BLaER1 treated with 17β-estradiol and CSF1 and Interleukin-3, amounts not matched to agents 10 nM and 100 nM (cell line): ENCODE measurements at regions not wholly inside any gene's neighbourhood (a gene's known extent, or its start where the extent isn't known, plus 50 kb on each side); places are given as distances from the start of the nearest gene placed in this dataset.

Source experiments
- H3K27ac ChIP-seq, 11 experiments: shearing (Covaris generic); formaldehyde crosslinking; 2 replicates each; pipeline ENCODE4 v1.8.1; 2022
- H3K27me3 ChIP-seq, 11 experiments: shearing (Covaris generic); formaldehyde crosslinking; 2 replicates each; pipeline ENCODE4 v1.8.1; 2022
- H3K36me3 ChIP-seq, 11 experiments: shearing (Covaris generic); formaldehyde crosslinking; 2 replicates each; pipeline ENCODE4 v1.8.1; 2022
- H3K4me1 ChIP-seq, 10 experiments: shearing (Covaris generic); formaldehyde crosslinking; 2 replicates each; pipeline ENCODE4 v1.8.1; 2022
- H3K4me2 ChIP-seq, 11 experiments: shearing (Covaris generic); formaldehyde crosslinking; 2 replicates each; pipeline ENCODE4 v1.8.1; 2022
- H3K4me3 ChIP-seq, 10 experiments: shearing (Covaris generic); formaldehyde crosslinking; 2 replicates each; pipeline ENCODE4 v1.8.1; 2022
- H3K9ac ChIP-seq, 11 experiments: shearing (Covaris generic); formaldehyde crosslinking; 2 replicates each; pipeline ENCODE4 v1.8.1; 2022
- H3K9me3 ChIP-seq, 11 experiments: shearing (Covaris generic); formaldehyde crosslinking; replicated peaks in 1 of 11; 2 replicates each; pipeline ENCODE4 v1.8.1; 2022
- H4K20me1 ChIP-seq, 11 experiments: shearing (Covaris generic); formaldehyde crosslinking; 2 replicates each; pipeline ENCODE4 v1.8.1; 2022
- Cebpa-rat ChIP-seq, 11 experiments: shearing (Covaris generic); IDR thresholded peaks; 2 replicates each; pipeline ENCODE4 v1.8.1; 2022

DNA sequence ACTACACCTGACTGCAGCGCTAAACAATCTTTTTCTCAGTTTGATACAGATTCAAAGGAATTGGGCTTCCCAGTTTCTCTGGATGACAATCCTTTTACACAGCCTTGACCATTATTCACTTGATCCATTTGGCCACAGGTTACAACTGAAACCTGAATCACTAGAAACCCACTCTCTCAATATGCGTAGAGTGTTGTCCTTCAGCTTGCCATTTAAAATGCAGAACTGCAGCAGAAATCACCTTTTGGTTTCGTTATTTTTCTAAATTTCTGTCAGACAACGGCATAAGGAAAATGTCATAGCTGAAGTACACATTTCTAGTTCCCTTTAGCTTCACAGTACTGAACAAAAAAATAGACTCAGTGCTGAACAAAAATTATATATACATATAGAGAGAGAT is 255.8 kb upstream of the TENM3 start:
- no peak overlapping the region for H3K4me2 ChIP-seq

DNA sequence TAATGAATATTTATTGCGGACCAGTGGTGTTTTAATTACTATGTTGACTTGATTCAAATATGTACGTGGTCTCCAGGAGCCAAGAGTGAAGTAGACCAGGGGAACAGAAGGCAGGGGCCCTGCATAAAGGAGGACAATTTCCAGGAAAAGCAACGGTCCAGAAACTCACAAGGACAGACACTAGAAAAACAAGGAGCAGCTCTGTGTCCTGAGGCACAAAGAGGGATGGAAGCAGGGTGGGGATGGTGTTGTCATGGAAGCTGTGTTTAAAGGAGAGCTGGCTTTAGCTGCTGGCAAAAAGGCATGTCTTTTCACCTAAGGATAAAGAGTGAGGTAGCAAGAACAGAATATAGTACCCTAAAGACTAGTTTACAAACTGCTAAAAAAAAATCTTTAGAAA is 254.1 kb upstream of the TENM3 start:
- Histone ChIP-seq H3K4me2 (no peak overlapping the region), H3K9me3 (no peaks in the 10 kb centered on the region), H3K4me1 (no peaks in the 10 kb centered on the region), H3K36me3 (no peaks in the 10 kb centered on the region), H4K20me1 (no peaks in the 10 kb centered on the region), H3K27me3 (no peaks in the 10 kb centered on the region), H3K4me3 (no peak overlapping the region), H3K9ac (no peak overlapping the region), H3K27ac (no peak overlapping the region)
- TF ChIP-seq Cebpa-rat (IDR thresholded peaks at IDR 0.05), result no peak

More for the DNA sequence above, 255.8 kb upstream of the TENM3 start:
- no peak overlapping the region for H3K27ac ChIP-seq
- H3K36me3 ChIP-seq, result no peaks in the 10 kb centered on the region
- no peaks in the 10 kb centered on the region for H4K20me1 ChIP-seq
- H3K4me1 ChIP-seq, result no peaks in the 10 kb centered on the region
- TF ChIP-seq Cebpa-rat (IDR thresholded peaks at IDR 0.05), result no peak
- H3K27me3 ChIP-seq, result no peaks in the 10 kb centered on the region
- H3K9me3 ChIP-seq, result no peaks in the 10 kb centered on the region
- H3K4me3 ChIP-seq, result no peak overlapping the region
- no peak overlapping the region for H3K9ac ChIP-seq

DNA sequence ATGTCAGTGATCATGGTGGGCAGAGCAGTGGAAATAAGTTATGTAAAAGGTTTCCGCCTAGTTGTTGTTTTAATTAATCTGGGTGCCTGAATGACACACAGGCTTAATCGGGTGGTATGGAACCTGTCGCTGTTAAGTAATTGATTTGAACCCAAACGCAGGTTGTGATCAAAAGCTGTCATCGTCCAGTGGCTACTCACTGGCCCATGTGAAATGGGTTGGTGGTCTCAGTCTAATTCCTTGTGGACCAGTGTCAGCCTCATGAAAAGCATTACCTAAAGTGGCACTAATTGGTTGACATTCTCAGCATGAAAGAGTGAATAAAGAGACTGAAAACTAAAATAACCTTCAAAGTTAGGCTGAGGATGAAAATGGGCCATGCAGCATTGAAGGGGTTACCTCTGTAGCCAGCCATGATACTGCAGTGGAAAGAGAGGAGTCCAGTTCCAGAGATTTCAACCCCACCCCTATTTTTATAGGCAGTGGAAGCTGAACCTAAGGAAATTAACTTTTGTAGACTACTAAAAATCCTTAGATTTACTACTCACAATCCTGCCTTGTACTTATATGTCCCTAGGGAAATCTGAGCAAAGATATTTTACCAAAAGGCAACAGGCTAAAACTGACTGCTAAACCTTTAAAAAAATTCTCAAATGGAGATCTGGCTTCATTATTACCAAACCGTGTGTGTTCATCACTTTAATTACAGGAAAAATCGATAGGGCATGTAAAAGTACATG is 251.7 kb upstream of the TENM3 start:
- no peaks in the 10 kb centered on the region for H3K36me3 ChIP-seq
- TF ChIP-seq Cebpa-rat (IDR thresholded peaks at IDR 0.05), result no peak
- H3K4me3 ChIP-seq, result no peak overlapping the region
- no peaks in the 10 kb centered on the region for H4K20me1 ChIP-seq
- H3K4me2 ChIP-seq, result no peak overlapping the region
- H3K9ac ChIP-seq, result no peak overlapping the region
- H3K27ac ChIP-seq, result no peak overlapping the region
- H3K9me3 ChIP-seq, result no peaks in the 10 kb centered on the region
- no peaks in the 10 kb centered on the region for H3K27me3 ChIP-seq
- H3K4me1 ChIP-seq, result no peaks in the 10 kb centered on the region

DNA sequence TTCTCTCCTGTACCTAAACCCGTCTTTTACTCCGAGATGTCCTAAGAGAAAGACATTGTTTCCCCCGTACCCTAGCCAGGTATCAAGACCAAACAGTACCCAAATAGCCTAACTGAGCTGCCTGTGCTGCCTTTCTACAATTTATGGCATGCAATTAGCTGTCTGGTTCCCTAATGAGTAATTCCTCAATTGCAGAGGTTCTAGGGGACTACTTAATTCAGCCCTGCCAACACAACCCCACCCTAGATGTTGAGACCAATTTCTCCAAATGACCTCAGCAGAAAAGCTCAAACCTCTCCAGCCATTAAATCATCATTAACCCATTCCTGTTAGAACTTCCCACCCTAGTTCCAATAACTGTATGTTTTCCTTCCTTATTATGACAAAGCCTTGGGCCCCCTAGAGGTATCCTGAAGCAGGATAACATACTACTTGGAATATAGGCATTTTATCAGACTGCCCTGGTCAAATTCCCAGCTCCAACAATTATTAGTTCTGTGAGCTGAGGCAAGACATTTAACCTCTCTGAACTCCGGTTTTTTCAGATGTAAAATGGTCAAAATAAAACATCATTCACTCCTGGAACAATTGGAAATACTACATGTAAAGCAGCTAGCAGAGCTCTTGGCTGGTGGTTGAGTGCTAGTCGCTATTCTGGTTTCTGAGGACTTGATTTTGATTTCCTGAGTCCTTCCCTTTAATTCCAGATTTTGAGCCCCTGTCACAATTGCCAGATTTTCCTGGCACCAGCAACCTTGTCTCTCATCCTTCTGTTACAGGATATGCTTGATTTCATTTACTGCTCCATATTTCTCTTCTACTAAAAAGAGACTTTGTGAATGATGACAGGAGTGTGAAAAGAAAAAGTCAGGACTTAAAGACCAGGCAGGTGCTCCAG is 244.6 kb upstream of the TENM3 start:
- TF ChIP-seq Cebpa-rat (IDR thresholded peaks at IDR 0.05), result no peak
- Histone ChIP-seq H3K27me3 (no peaks in the 10 kb centered on the region), H3K4me1 (no peaks in the 10 kb centered on the region), H3K36me3 (no peaks in the 10 kb centered on the region), H3K27ac (no peak overlapping the region), H4K20me1 (no peaks in the 10 kb centered on the region), H3K9me3 (no peaks in the 10 kb centered on the region), H3K4me2 (no peak overlapping the region), H3K4me3 (no peak overlapping the region), H3K9ac (no peak overlapping the region)

DNA sequence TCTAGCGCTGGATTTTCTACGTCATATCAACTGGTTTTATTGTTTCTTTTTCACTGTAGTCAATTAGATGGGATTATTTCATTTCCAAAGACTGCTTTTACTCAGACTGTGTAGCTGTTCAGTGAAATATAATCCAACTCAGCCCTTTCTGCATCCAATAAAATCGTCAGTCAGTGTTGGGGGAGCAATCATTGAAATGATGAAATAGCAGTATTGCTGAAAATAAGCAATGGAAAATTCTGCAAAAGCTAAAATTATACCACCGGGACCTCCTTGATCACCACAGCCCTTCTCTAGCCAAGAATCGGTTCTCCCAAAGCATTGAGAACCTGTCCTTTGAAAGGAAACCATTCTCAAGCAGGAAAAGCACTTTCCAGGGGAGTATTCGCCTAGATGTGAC is 243.1 kb upstream of the TENM3 start:
- Histone ChIP-seq H3K4me2 (no peak overlapping the region), H3K27me3 (no peaks in the 10 kb centered on the region), H3K9me3 (no peaks in the 10 kb centered on the region), H3K27ac (no peak overlapping the region), H3K4me3 (no peak overlapping the region), H3K9ac (no peak overlapping the region), H4K20me1 (no peaks in the 10 kb centered on the region), H3K4me1 (no peaks in the 10 kb centered on the region), H3K36me3 (no peaks in the 10 kb centered on the region)
- TF ChIP-seq Cebpa-rat (IDR thresholded peaks at IDR 0.05), result no peak

DNA sequence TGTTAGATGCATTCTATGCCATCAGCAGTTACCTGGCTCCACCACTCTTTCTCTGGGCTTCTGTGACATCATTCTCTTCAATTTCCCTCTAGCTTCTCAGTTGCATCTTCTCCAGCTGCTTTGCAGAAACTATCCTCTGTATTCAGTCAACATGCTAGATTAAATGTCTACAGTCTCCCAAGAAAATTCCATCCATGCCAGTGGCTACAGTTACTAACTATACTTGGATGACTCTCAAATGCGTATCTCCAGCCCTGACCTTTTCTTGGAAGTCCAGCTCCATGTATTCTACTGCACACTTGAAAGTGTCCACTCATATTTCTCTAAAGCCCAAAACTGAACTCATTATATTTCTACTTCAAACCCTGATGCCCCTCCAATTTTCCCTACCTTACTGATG is 232.3 kb upstream of the TENM3 start:
- H3K27me3 ChIP-seq, result no peaks in the 10 kb centered on the region
- no peak for TF ChIP-seq Cebpa-rat (IDR thresholded peaks at IDR 0.05)
- no peaks in the 10 kb centered on the region for H3K4me1 ChIP-seq
- no peak overlapping the region for H3K9ac ChIP-seq
- peaks cover 0 to 6% (median 0%) of the 10 kb centered on the region in 11 experiments; a peak in 2 of 22 replicates for H3K9me3 ChIP-seq
- no peak overlapping the region for H3K27ac ChIP-seq
- no peak overlapping the region for H3K4me2 ChIP-seq
- no peaks in the 10 kb centered on the region for H4K20me1 ChIP-seq
- no peaks in the 10 kb centered on the region for H3K36me3 ChIP-seq
- no peak overlapping the region for H3K4me3 ChIP-seq

DNA sequence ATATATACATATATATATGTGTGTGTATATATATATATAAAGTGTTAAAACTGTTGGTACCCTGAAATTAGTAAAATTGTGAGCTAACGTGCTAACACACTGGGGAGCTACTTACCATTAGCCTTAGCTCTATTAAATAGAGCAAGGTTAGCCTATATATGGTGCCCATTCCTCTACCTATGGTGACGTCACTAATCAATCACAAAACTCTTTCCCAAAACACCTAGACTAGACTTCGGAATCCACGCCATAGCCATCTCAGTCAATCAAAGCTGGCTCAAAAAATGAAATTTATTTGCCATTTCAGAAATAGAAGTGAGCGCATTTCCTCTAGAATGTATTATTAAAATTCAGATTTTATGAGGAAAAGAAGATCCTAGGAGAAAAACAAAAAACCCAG is 229.0 kb upstream of the TENM3 start:
- H3K9me3 ChIP-seq, result peaks cover 0 to 4% (median 0%) of the 10 kb centered on the region in 11 experiments; a peak in 2 of 22 replicates
- no peak overlapping the region for H3K27ac ChIP-seq
- no peak overlapping the region for H3K9ac ChIP-seq
- H3K36me3 ChIP-seq, result no peaks in the 10 kb centered on the region
- TF ChIP-seq Cebpa-rat (IDR thresholded peaks at IDR 0.05), result no peak
- no peaks in the 10 kb centered on the region for H3K27me3 ChIP-seq
- H4K20me1 ChIP-seq, result no peaks in the 10 kb centered on the region
- peaks cover 0 to 5% (median 3%) of the 10 kb centered on the region in 10 experiments; a peak in 9 of 20 replicates for H3K4me1 ChIP-seq
- no peak overlapping the region for H3K4me3 ChIP-seq
- no peak overlapping the region for H3K4me2 ChIP-seq

DNA sequence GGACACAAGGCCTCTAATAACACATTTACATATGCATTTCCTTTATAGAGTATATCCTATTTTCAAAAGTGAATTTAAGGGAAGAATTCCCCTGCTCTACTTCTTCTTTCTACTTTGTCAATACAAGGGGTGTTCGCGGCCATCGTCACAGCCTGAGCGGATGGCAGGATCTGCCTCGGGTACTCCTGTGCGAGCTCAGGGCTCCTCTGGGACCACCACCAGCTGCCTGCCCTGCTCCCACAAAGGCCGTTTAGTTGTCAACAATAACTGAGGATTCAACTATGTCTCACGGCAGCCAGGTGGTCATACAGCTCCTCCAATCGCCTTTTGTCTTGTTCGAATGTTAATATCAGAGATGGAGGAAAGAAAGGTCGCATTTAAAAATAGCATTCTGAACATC is 228.2 kb upstream of the TENM3 start:
- no peak overlapping the region for H3K4me2 ChIP-seq
- no peak overlapping the region for H3K27ac ChIP-seq
- H3K4me1 ChIP-seq, result peaks cover 0 to 8% (median 4%) of the 10 kb centered on the region in 10 experiments; a peak in 9 of 20 replicates
- H3K4me3 ChIP-seq, result no peak overlapping the region
- no peak for TF ChIP-seq Cebpa-rat (IDR thresholded peaks at IDR 0.05)
- H4K20me1 ChIP-seq, result no peaks in the 10 kb centered on the region
- H3K27me3 ChIP-seq, result no peaks in the 10 kb centered on the region
- H3K9ac ChIP-seq, result no peak overlapping the region
- no peaks in the 10 kb centered on the region for H3K9me3 ChIP-seq
- no peaks in the 10 kb centered on the region for H3K36me3 ChIP-seq

DNA sequence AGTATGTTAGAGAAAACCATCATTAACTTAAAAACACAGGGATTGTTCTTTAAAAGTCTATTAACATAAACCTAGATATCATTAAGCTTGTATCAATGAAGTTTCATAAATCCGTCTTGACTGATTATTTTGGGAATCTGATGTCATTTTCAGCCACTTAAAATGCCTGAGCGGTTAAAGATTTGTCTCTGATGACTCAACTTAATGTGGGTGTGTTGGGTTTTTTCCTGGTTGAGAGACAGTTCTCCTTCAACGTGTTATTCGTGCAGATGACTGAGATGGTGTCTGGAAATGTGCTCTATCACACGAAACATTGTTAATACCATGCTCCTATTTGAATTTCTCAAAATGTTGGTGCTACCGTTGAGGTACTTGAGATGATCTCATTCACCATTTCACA is 227.3 kb upstream of the TENM3 start:
- Histone ChIP-seq H4K20me1 (no peaks in the 10 kb centered on the region), H3K9me3 (no peaks in the 10 kb centered on the region), H3K4me3 (no peak overlapping the region), H3K4me2 (no peak overlapping the region), H3K27ac (no peak overlapping the region), H3K27me3 (no peaks in the 10 kb centered on the region), H3K4me1 (peaks cover 0 to 8% (median 4%) of the 10 kb centered on the region in 10 experiments; a peak in 9 of 20 replicates), H3K36me3 (no peaks in the 10 kb centered on the region), H3K9ac (no peak overlapping the region)
- no peak for TF ChIP-seq Cebpa-rat (IDR thresholded peaks at IDR 0.05)
